OCI-LY1 (cell line): ENCODE measurements at regions not wholly inside any gene's neighbourhood (a gene's known extent, or its start where the extent isn't known, plus 50 kb on each side); places are given as distances from the start of the nearest gene placed in this dataset.

Source experiments
- H2AFZ ChIP-seq: fragments of 200-600 bp; sonication (generic), shearing (Covaris generic); 2 replicates; pipeline ENCODE4 v1.6.0; 2014; ENCODE audit warnings: antibody characterized with exemption, mild to moderate bottlenecking, low read length
- H3F3A ChIP-seq: fragments of 200-600 bp; sonication (generic), shearing (Covaris generic); 2 replicates; pipeline ENCODE4 v1.6.0; 2014; ENCODE audit warnings: mild to moderate bottlenecking, antibody characterized with exemption, low read length, moderate library complexity; ENCODE audit not compliant: insufficient read depth
- H3K27ac ChIP-seq: fragments of 200-600 bp; sonication (generic); 2 replicates; pipeline ENCODE4 v1.5.1; 2014; ENCODE audit warnings: low read length, mixed run types, mild to moderate bottlenecking, low read depth; ENCODE audit not compliant: poor library complexity, severe bottlenecking
- H3K27me3 ChIP-seq: fragments of 200-600 bp; sonication (generic); 2 replicates; pipeline ENCODE4 v1.6.0; 2014; ENCODE audit warnings: antibody characterized with exemption, mild to moderate bottlenecking, low read length, moderate library complexity; ENCODE audit not compliant: insufficient read depth
- H3K36me3 ChIP-seq: fragments of 200-600 bp; sonication (generic); 2 replicates; pipeline ENCODE4 v1.6.1; 2014; ENCODE audit warnings: mild to moderate bottlenecking, antibody characterized with exemption, low read length, moderate library complexity, mixed read lengths; ENCODE audit not compliant: insufficient read depth
- H3K4me1 ChIP-seq: fragments of 200-600 bp; sonication (generic); 2 replicates; pipeline ENCODE4 v1.5.1; 2014; ENCODE audit warnings: mild to moderate bottlenecking, low read length, moderate library complexity; ENCODE audit not compliant: insufficient read depth, severe bottlenecking
- H3K4me2 ChIP-seq: fragments of 200-600 bp; sonication (generic), shearing (Covaris generic); 2 replicates; pipeline ENCODE4 v1.6.1; 2014; ENCODE audit warnings: low read length
- H3K4me3 ChIP-seq: fragments of 200-600 bp; sonication (generic); 2 replicates; pipeline ENCODE4 v1.5.1; 2014; ENCODE audit warnings: low read length, low read depth, mild to moderate bottlenecking, mixed read lengths; ENCODE audit not compliant: poor library complexity, severe bottlenecking
- H3K79me2 ChIP-seq: fragments of 200-600 bp; shearing (Covaris generic); 2 replicates; pipeline ENCODE4 v1.6.1; 2016; ENCODE audit warnings: mixed run types, low read length, mixed read lengths; ENCODE audit not compliant: insufficient read depth
- H3K9ac ChIP-seq: fragments of 200-600 bp; sonication (generic), shearing (Covaris generic); 2 replicates; pipeline ENCODE4 v1.6.1; 2014; ENCODE audit warnings: mild to moderate bottlenecking, low read length, mixed read lengths
- H3K9me2 ChIP-seq: fragments of 200-600 bp; sonication (generic), shearing (Covaris generic); 2 replicates; pipeline ENCODE4 v1.6.1; 2014; ENCODE audit warnings: low read depth, mild to moderate bottlenecking, low read length, mixed read lengths
- H3K9me3 ChIP-seq: fragments of 200-600 bp; shearing (Covaris generic); 2 replicates; pipeline ENCODE4 v1.6.1; 2014; ENCODE audit warnings: low read length, mixed read lengths
- H4K20me1 ChIP-seq: fragments of 200-600 bp; sonication (generic), shearing (Covaris generic); 2 replicates; pipeline ENCODE4 v1.6.0; 2016; ENCODE audit warnings: mild to moderate bottlenecking, low read length; ENCODE audit not compliant: insufficient read depth
- EZH2 ChIP-seq: fragments of 200-600 bp; sonication (generic), shearing (Covaris generic); IDR thresholded peaks from 2 replicates; pipeline ENCODE4 v1.8.0; 2017; ENCODE audit warnings: borderline replicate concordance, mixed run types, mild to moderate bottlenecking, antibody characterized with exemption, low read length, moderate library complexity, mixed read lengths
- TF ChIP-seq, protein P1 (sequence below): fragments of 200-600 bp; sonication (generic), shearing (Covaris generic); IDR thresholded peaks from 2 replicates; pipeline ENCODE4 v1.5.1; 2017; ENCODE audit warnings: mild to moderate bottlenecking, antibody characterized with exemption, low read length, moderate library complexity, mixed read lengths

- H3K4me3 ChIP-seq: no peak overlapping the region
- no peaks in the 10 kb centered on the region for H3F3A ChIP-seq
- H3K9ac ChIP-seq: no peak overlapping the region
- H3K79me2 ChIP-seq: no peaks in the 10 kb centered on the region
- H3K9me2 ChIP-seq: no peaks in the 10 kb centered on the region
- H3K36me3 ChIP-seq: no peaks in the 10 kb centered on the region
- no peaks in the 10 kb centered on the region for H3K27me3 ChIP-seq
- H3K9me3 ChIP-seq: no peaks in the 10 kb centered on the region
- H2AFZ ChIP-seq: no peak overlapping the region
- H4K20me1 ChIP-seq: no peaks in the 10 kb centered on the region
- H3K27ac ChIP-seq: no peak overlapping the region
- TF ChIP-seq, protein P1, sequence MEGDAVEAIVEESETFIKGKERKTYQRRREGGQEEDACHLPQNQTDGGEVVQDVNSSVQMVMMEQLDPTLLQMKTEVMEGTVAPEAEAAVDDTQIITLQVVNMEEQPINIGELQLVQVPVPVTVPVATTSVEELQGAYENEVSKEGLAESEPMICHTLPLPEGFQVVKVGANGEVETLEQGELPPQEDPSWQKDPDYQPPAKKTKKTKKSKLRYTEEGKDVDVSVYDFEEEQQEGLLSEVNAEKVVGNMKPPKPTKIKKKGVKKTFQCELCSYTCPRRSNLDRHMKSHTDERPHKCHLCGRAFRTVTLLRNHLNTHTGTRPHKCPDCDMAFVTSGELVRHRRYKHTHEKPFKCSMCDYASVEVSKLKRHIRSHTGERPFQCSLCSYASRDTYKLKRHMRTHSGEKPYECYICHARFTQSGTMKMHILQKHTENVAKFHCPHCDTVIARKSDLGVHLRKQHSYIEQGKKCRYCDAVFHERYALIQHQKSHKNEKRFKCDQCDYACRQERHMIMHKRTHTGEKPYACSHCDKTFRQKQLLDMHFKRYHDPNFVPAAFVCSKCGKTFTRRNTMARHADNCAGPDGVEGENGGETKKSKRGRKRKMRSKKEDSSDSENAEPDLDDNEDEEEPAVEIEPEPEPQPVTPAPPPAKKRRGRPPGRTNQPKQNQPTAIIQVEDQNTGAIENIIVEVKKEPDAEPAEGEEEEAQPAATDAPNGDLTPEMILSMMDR: no peak
- no peak for TF ChIP-seq EZH2
- no peak overlapping the region for H3K4me2 ChIP-seq
- no peaks in the 10 kb centered on the region for H3K4me1 ChIP-seq
Measured at GRCh38 chr10:84908491-84908890, 580.1 kb downstream of the CCSER2 start.

GRCh38 chr10:84921701-84922100, 593.3 kb downstream of the CCSER2 start:
- no peaks in the 10 kb centered on the region for H4K20me1 ChIP-seq
- H3K9me3 ChIP-seq: no peaks in the 10 kb centered on the region
- no peak overlapping the region for H3K4me3 ChIP-seq
- no peaks in the 10 kb centered on the region for H3F3A ChIP-seq
- no peaks in the 10 kb centered on the region for H3K79me2 ChIP-seq
- no peak for TF ChIP-seq EZH2
- TF ChIP-seq, protein P1: no peak
- H2AFZ ChIP-seq: no peak overlapping the region
- H3K27me3 ChIP-seq: no peaks in the 10 kb centered on the region
- no peaks in the 10 kb centered on the region for H3K4me1 ChIP-seq
- H3K27ac ChIP-seq: no peak overlapping the region
- H3K9ac ChIP-seq: no peak overlapping the region
- H3K4me2 ChIP-seq: no peak overlapping the region
- no peaks in the 10 kb centered on the region for H3K36me3 ChIP-seq
- no peaks in the 10 kb centered on the region for H3K9me2 ChIP-seq

DNA sequence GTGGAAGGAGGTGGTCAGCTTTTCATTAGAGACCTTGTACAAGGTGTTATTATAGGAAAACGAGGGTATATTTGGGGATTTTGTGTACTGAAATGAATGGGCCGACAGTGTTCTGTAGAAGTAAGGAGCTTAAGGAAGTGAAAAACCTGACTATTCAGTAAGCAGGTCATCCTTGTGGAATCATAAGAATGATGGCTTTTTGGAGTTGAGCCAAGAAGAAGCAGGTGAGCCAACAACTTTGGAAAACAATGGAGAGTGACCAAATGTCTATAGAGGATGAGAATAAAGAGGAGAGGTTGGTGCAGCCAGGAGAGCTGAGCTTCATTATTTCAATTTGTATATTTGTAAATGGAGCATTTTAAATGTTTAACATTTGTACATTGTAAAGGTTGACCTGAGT, 595.7 kb downstream of the CCSER2 start:
- no peak overlapping the region for H2AFZ ChIP-seq
- H3K4me1 ChIP-seq: no peaks in the 10 kb centered on the region
- H3K4me2 ChIP-seq: no peak overlapping the region
- H3K27ac ChIP-seq: no peak overlapping the region
- H3K27me3 ChIP-seq: no peaks in the 10 kb centered on the region
- no peaks in the 10 kb centered on the region for H3K9me3 ChIP-seq
- no peaks in the 10 kb centered on the region for H3K9me2 ChIP-seq
- no peak for TF ChIP-seq EZH2
- TF ChIP-seq, protein P1: no peak
- no peaks in the 10 kb centered on the region for H3K36me3 ChIP-seq
- H3K4me3 ChIP-seq: no peak overlapping the region
- no peaks in the 10 kb centered on the region for H3K79me2 ChIP-seq
- no peaks in the 10 kb centered on the region for H4K20me1 ChIP-seq
- no peaks in the 10 kb centered on the region for H3F3A ChIP-seq
- no peak overlapping the region for H3K9ac ChIP-seq
